Heart left ventricle (tissue), 16 donors: ENCODE measurements at regions not wholly inside any gene's neighbourhood (a gene's known extent, or its start where the extent isn't known, plus 50 kb on each side); places are given as distances from the start of the nearest gene placed in this dataset.

Source experiments
- ATAC-seq, 4 donors: fragments of 200-7000 bp; cut with Tn5 transposase; one replicate each; pipeline ENCODE4 v1.9.1; 2020 to 2022; ENCODE audit warnings: moderate library complexity in 4 of 4, mild to moderate bottlenecking in 3 of 4, moderate number of reproducible peaks in 1 of 4
- DNase-seq, 5 donors: peaks; one replicate each; pipeline ENCODE4 v3.0.0-alpha.2; 2020
- H3K27ac ChIP-seq, 12 donors: fragments of 200-600 bp; sonication (generic) in 4 of 12; one replicate each; pipeline versions ENCODE4 v1.5.0 to v1.8.0; 2016 to 2022; ENCODE audit warnings: mild to moderate bottlenecking in 2 of 12
- H3K27me3 ChIP-seq, 9 donors: fragments of 200-600 bp; sonication (generic) in 2 of 9; one replicate each; pipeline versions ENCODE4 v1.5.1 to v1.8.0; 2016 to 2022; ENCODE audit warnings: mild to moderate bottlenecking in 3 of 9
- H3K36me3 ChIP-seq, 9 donors: fragments of 200-600 bp; sonication (generic) in 2 of 9; one replicate each; pipeline versions ENCODE4 v1.5.0 to v1.8.0; 2018 to 2022; ENCODE audit warnings: mild to moderate bottlenecking in 2 of 9
- H3K4me1 ChIP-seq, 12 donors: fragments of 200-600 bp; sonication (generic) in 4 of 12; one replicate each; pipeline versions ENCODE4 v1.5.0 to v1.8.0; 2016 to 2022; ENCODE audit warnings: mild to moderate bottlenecking in 3 of 12
- H3K4me3 ChIP-seq, 12 donors: fragments of 200-600 bp; sonication (generic) in 4 of 12; one replicate each; pipeline versions ENCODE4 v1.5.0 to v1.8.0; 2017 to 2022; ENCODE audit warnings: mild to moderate bottlenecking in 9 of 12, moderate library complexity in 4 of 12
- H3K9me3 ChIP-seq, 12 donors: fragments of 200-600 bp; sonication (generic) in 4 of 12; one replicate each; pipeline versions ENCODE4 v1.5.0 to v1.8.0; 2016 to 2022; ENCODE audit warnings: mild to moderate bottlenecking in 1 of 12
- POLR2A ChIP-seq, 2 donors: fragments of 450-650 bp; IDR thresholded peaks; one replicate each; pipeline ENCODE4 v1.6.1; 2017; ENCODE audit warnings: antibody characterized with exemption in 2 of 2, mild to moderate bottlenecking in 2 of 2, moderate library complexity in 2 of 2
- WGBS, 4 donors: extraction: QIAGEN DNeasy Blood & Tissue Kit in 2 of 4; methylation state at CpG; one replicate each; pipeline versions ENCODE4 v1.1.5 to v1.1.7; 2013 to 2018; 5-methylcytosine and 5-hydroxymethylcytosine counted together
- intact Hi-C, 10 donors: fragments of 100-400 bp; cut with DNase I; formaldehyde crosslinking; loops; one replicate each; pipeline versions ENCODE4 v1.11.1 to v1.14.2; 2022
- TF ChIP-seq, protein P1 (sequence below), 12 donors: fragments of 200-600 bp; sonication (generic) in 4 of 12; IDR thresholded peaks; one replicate each; pipeline versions ENCODE4 v1.5.0 to v1.8.0; 2018 to 2022; ENCODE audit warnings: antibody characterized with exemption in 12 of 12, mild to moderate bottlenecking in 5 of 12
- donor health status: ischemic (EF 13 %, LVEDD 7.1; RV severe dilation, severe dysfunction).
- donor health status: healthy with polysubstance abuse.
- donor health status: DM: no; HTN: yes; CAD: no.
- donor health status: DM: no; HTN: no; CAD: no.
- donor health status: ischemic (EF 25% LVEDD 6.9; RV normal size, moderate dysfunction).
- donor health status: ischemic (EF 25% LVEDD 5.7; RV mildly dilated, moderate dysfunction).
- donor health status: healthy.
- donor health status: DM: yes; HTN: yes; CAD: no.
- donor health status: ischemic (EF 35%, LVEDD 5.7; RV mildly dilated, moderate dysfunction).
- donor health status: nonischemic (EF 11% LVEDD 7.7; RV severe dilation, severe dysfunction).
- donor health status: DM: yes; HTN: yes; CAD: no.
- donor health status: PGD.
- donor health status: ischemic (EF 29% LVEDD 5.4; RV normal size, mild dysfunction).
- donor health status: nonischemic (EF 23%, LVEDD 6.1; RV moderate dilation, normal function).

DNA sequence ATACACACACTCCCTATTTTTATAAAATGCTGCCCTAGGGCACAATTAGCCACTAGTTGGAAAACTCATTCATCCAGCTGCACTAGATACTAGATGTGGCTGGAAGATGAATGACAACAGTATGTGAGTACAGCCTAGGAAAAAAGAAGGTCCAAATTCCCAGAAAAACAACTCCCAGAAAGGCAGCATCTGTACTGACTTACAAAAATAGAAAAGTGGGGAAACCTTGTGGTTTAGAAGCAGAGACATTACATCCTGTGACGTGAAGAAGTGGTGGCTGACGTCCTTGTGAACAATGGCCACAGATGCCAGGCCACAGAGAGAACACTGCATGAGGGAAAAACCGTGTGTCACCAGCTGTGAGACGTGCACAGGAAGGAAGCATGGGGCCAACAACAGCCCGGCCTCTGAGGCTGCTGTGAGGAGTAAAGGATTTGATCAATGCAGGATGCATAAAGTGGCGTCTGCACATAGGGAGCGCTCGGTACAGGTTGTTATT, 81.2 kb downstream of the SPRY1 start:
- intact Hi-C loops: no loop called here
- peaks cover 0 to 3% (median 0%) of the 10 kb centered on the region in 12 donors for H3K4me1 ChIP-seq
- no peaks in the 10 kb centered on the region for H3K36me3 ChIP-seq
- no peak for TF ChIP-seq POLR2A (IDR thresholded peaks at IDR 0.05)
- H3K27ac ChIP-seq: no peak overlapping the region
- ATAC-seq: peak in 3 of 4 donors; percentile 62 to 83 (median 62)
- WGBS, 4 donors: 57 to 66% (median 61%) methylated on average over 8 of the region's 8 CpGs
- H3K9me3 ChIP-seq: peaks cover 0 to 4% (median 0%) of the 10 kb centered on the region in 12 donors
- H3K4me3 ChIP-seq: no peak overlapping the region
- peak in 2 of 5 donors; percentile 28 to 30 for DNase-seq
- H3K27me3 ChIP-seq: no peaks in the 10 kb centered on the region

DNA sequence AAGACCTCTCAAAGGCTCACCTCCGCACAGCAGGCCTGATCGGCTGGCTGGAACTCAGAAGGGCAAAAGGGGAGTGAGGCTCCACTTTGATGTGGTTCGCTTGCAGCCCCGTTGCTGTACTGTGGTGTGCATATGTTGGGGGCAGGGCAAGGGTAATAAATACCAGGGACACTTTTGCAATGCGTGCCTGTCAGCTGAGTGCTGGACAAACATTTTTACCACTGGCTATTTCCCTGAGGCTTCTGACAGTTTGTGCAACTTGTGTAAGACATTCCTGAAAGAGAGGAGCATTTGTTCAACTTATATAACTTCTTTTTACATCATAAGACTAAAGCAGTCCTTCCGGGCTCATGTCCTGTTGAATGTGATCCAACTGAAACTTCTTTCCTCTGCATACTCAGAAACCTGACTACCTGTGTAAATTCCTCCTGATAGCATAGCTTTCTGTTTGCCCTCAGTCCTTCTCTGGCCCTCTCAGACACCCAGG, 82.3 kb downstream of the SPRY1 start:
- WGBS, 4 donors: 60 to 74% (median 70%) methylated on average over 6 of the region's 6 CpGs
- intact Hi-C loops: no loop called here
- no peak for DNase-seq

DNA sequence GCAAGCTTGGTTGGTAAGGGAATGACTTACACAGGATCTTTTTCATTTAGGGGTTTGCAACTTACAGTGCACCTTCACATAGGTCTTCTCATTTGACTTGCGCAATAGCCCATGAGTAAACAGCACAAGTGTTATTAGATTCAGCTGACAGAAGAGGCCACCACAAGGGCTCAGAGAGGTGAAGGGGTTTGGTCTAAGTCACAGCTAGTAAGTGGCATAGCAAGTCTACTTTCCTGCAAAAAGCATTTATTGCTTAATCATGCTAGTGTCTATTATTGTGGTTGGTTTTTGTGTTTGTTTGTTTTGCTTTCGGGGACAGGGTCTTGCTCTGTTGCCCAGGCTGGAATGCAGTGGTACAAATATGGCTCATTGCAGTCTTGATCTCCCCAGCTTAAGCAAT, 83.3 kb downstream of the SPRY1 start:
- WGBS, 4 donors: 55 to 98% (median 76%) methylated on average over 2 of the region's 2 CpGs
- DNase-seq: no peak
- intact Hi-C loops: no loop called here

More for the DNA sequence above, 82.3 kb downstream of the SPRY1 start:
- peaks cover 0 to 3% (median 0%) of the 10 kb centered on the region in 12 donors for H3K4me1 ChIP-seq
- H3K4me3 ChIP-seq: no peak overlapping the region
- H3K27ac ChIP-seq: no peak overlapping the region
- TF ChIP-seq POLR2A (IDR thresholded peaks at IDR 0.05): no peak
- TF ChIP-seq, protein P1, sequence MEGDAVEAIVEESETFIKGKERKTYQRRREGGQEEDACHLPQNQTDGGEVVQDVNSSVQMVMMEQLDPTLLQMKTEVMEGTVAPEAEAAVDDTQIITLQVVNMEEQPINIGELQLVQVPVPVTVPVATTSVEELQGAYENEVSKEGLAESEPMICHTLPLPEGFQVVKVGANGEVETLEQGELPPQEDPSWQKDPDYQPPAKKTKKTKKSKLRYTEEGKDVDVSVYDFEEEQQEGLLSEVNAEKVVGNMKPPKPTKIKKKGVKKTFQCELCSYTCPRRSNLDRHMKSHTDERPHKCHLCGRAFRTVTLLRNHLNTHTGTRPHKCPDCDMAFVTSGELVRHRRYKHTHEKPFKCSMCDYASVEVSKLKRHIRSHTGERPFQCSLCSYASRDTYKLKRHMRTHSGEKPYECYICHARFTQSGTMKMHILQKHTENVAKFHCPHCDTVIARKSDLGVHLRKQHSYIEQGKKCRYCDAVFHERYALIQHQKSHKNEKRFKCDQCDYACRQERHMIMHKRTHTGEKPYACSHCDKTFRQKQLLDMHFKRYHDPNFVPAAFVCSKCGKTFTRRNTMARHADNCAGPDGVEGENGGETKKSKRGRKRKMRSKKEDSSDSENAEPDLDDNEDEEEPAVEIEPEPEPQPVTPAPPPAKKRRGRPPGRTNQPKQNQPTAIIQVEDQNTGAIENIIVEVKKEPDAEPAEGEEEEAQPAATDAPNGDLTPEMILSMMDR (IDR thresholded peaks at IDR 0.05): no peak
- ATAC-seq: no peak
- H3K27me3 ChIP-seq: no peaks in the 10 kb centered on the region
- H3K9me3 ChIP-seq: peaks cover 0 to 4% (median 0%) of the 10 kb centered on the region in 12 donors
- no peaks in the 10 kb centered on the region for H3K36me3 ChIP-seq

DNA sequence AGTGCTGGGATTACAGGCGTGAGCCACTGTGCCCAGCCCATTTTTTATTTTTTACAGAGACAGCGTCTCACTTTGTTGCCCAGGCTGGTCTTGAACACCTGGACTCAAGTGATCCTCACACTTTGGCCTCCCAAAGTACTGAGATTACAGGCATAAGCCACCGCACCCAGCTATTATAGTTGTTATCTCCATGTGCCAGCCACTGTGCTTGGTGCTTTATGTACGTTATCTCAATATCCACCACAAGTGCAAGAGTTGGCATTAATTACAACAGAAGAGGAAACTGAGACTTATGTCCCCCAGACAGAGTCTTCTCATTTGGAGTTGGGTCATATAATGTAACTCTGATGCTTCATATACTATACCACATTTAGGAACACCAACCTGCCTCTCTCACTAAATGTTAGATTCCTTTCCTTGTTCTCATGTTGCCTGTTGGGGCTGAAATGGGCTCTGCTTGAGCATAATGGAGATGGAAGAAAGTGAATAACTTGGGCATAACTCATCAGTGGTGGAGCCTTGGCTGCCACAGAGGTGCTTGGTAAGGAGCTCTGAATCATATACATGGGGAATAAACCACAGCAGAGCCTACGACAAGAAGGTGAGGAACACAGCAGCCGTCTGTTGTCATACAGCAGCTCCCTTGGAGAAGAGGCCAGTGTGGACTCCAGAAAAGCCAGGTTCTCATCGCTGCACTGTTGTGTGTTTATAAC, 84.3 kb downstream of the SPRY1 start:
- Histone ChIP-seq H3K4me3 (no peak overlapping the region), H3K4me1 (peaks cover 0 to 3% (median 0%) of the 10 kb centered on the region in 12 donors), H3K27ac (no peak overlapping the region), H3K27me3 (no peaks in the 10 kb centered on the region), H3K9me3 (peaks cover 0 to 2% (median 0%) of the 10 kb centered on the region in 12 donors), H3K36me3 (no peaks in the 10 kb centered on the region)
- DNase-seq (no peak), ATAC-seq (no peak)
- intact Hi-C loops: no loop called here
- TF ChIP-seq, protein P1 (IDR thresholded peaks at IDR 0.05): no peak
- no peak for TF ChIP-seq POLR2A (IDR thresholded peaks at IDR 0.05)
- 77 to 93% (median 83%) methylated on average over 7 of the region's 7 CpGs for WGBS, 4 donors

More for the DNA sequence above, 83.3 kb downstream of the SPRY1 start:
- Histone ChIP-seq H3K27me3 (no peaks in the 10 kb centered on the region), H3K4me3 (no peak overlapping the region), H3K4me1 (peaks cover 0 to 3% (median 0%) of the 10 kb centered on the region in 12 donors), H3K36me3 (no peaks in the 10 kb centered on the region), H3K9me3 (peaks cover 0 to 4% (median 0%) of the 10 kb centered on the region in 12 donors), H3K27ac (no peak overlapping the region)
- no peak for TF ChIP-seq POLR2A (IDR thresholded peaks at IDR 0.05)
- no peak for ATAC-seq

DNA sequence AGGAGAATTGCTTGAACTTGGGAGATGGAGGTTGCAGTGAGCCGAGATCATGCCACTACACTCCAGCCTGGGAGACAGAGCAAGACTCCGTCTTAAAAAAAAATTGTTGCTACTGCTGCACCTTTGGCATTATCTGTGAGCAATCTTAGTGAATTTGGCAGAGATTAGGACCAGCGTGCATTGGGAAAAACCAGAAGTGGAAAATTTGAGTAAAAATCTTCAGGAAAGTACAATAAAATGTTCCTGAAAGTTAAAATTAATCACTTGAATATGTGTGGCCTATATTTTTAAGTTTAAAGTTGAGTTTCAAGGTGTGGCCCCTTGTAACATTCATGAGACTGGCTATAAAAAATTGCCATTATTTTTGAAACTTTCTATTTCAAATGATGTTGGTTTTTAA, 85.1 kb downstream of the SPRY1 start:
- intact Hi-C loops: no loop called here
- DNase-seq: no peak
- WGBS, 4 donors: 85 to 99% (median 93%) methylated on average over 3 of the region's 3 CpGs

More for the DNA sequence above, 85.1 kb downstream of the SPRY1 start:
- TF ChIP-seq, protein P1 (IDR thresholded peaks at IDR 0.05): no peak
- TF ChIP-seq POLR2A (IDR thresholded peaks at IDR 0.05): no peak
- Histone ChIP-seq H3K9me3 (no peaks in the 10 kb centered on the region), H3K4me1 (peaks cover 0 to 3% (median 0%) of the 10 kb centered on the region in 12 donors), H3K27me3 (no peaks in the 10 kb centered on the region), H3K4me3 (no peak overlapping the region), H3K27ac (no peak overlapping the region), H3K36me3 (no peaks in the 10 kb centered on the region)
- ATAC-seq: no peak
